K562 (cell line): ENCODE measurements at regions not wholly inside any gene's neighbourhood (a gene's known extent, or its start where the extent isn't known, plus 50 kb on each side); places are given as distances from the start of the nearest gene placed in this dataset.

Experiments
- ATAC-seq: fragments of 200-7000 bp; cut with Tn5 transposase; 3 replicates; pipeline ENCODE4 v1.9.1; 2020; ENCODE audit warnings: moderate library complexity
- BruUV-seq: library from RNA; stranded (reverse); fragments of 400-500 nt; replicated peaks from 2 replicates; lab custom pipeline; 2021; lab: Mats Ljungman, UMichigan
- CTCF ChIA-PET: fragments of 300-600 bp; formaldehyde crosslinking; extraction: SDS; loops from one replicate; lab custom pipeline; 2021; ENCODE audit warnings: low intra/inter-chr PET ratio; lab: Yijun Ruan, JAX
- POLR2A ChIA-PET: fragments of 300-600, 350-650 bp; sonication (Branson Sonifier 250); formaldehyde crosslinking; extraction: SDS; loops from one replicate; lab custom pipeline; 2021; ENCODE audit warnings: antibody characterized with exemption, inconsistent platforms; lab: Yijun Ruan, JAX
- DNase-seq, 4 experiments: peaks; one replicate each; pipeline versions ENCODE4 v3.0.0 to v3.0.0-alpha.2; 2011 to 2018; ENCODE audit warnings: low spot score in 3 of 4, mixed read lengths in 3 of 4; ENCODE audit errors: extremely low read depth in 1 of 4
- FAIRE-seq: peaks from 2 replicates; lab custom pipeline; 2011; peaks lifted over from hg19 to GRCh38; lab: Jason Lieb, UNC
- H2AFZ ChIP-seq: 2 replicates; pipeline ENCODE4 v1.6.0; 2011; ENCODE audit warnings: low read depth, low read length, control low read depth, inconsistent platforms
- H3K27ac ChIP-seq: fragments of 200-600 bp; 3 replicates; pipeline ENCODE4 v1.8.0; 2011; ENCODE audit warnings: low read depth, mild to moderate bottlenecking, control low read depth, inconsistent platforms, low read length, moderate library complexity, mixed read lengths; ENCODE audit errors: extremely low read depth
- H3K27me3 ChIP-seq, 2 experiments: fragments of 300-600 bp in 1 of 2; 2 replicates in 1 of 2; 3 replicates in 1 of 2; pipeline versions ENCODE4 v1.6.0 to v1.8.0; 2011; ENCODE audit warnings: inconsistent platforms in 2 of 2, low read length in 2 of 2, mild to moderate bottlenecking in 1 of 2, mixed read lengths in 1 of 2, moderate library complexity in 1 of 2; ENCODE audit not compliant: control insufficient read depth in 2 of 2, insufficient read depth in 2 of 2
- H3K36me3 ChIP-seq: fragments of 300-600 bp; 3 replicates; pipeline ENCODE4 v1.8.0; 2011; ENCODE audit warnings: mild to moderate bottlenecking, low read length, inconsistent platforms; ENCODE audit not compliant: control insufficient read depth, insufficient read depth
- H3K4me1 ChIP-seq, 2 experiments: fragments of 200-600 bp in 1 of 2; replicated peaks in 1 of 2; 2 replicates in 1 of 2; 3 replicates in 1 of 2; pipeline versions ENCODE4 v1.5.1 to v1.8.0; 2011; ENCODE audit warnings: inconsistent platforms in 2 of 2, low read length in 2 of 2, mild to moderate bottlenecking in 1 of 2, mixed read lengths in 1 of 2, moderate library complexity in 1 of 2; ENCODE audit not compliant: control insufficient read depth in 2 of 2, insufficient read depth in 2 of 2
- H3K4me2 ChIP-seq: 2 replicates; pipeline ENCODE4 v1.6.1; 2011; ENCODE audit warnings: low read length, control low read depth, inconsistent platforms, mixed read lengths; ENCODE audit not compliant: insufficient read depth
- H3K4me3 ChIP-seq: fragments of 200-600 bp; sonication (generic), shearing (Covaris generic); 2 replicates; pipeline ENCODE4 v1.5.1; 2016; ENCODE audit warnings: control low read depth, inconsistent platforms
- H3K79me2 ChIP-seq: fragments of 200-600 bp; 3 replicates; pipeline ENCODE4 v1.8.0; 2011; ENCODE audit warnings: low read length, inconsistent platforms; ENCODE audit not compliant: control insufficient read depth, insufficient read depth
- H3K9ac ChIP-seq, 2 experiments: 2 replicates each; pipeline versions ENCODE4 v1.6.0 to v1.6.1; 2011; ENCODE audit warnings: low read depth in 2 of 2, low read length in 2 of 2, control low read depth in 1 of 2, inconsistent platforms in 1 of 2, mild to moderate bottlenecking in 1 of 2, mixed read lengths in 1 of 2; ENCODE audit not compliant: insufficient read depth in 1 of 2
- H3K9me1 ChIP-seq: one replicate; pipeline ENCODE4 v1.6.0; 2011; ENCODE audit warnings: inconsistent platforms, mild to moderate bottlenecking, low read length, moderate library complexity; ENCODE audit not compliant: control insufficient read depth, insufficient read depth
- H3K9me3 ChIP-seq: replicated peaks from 2 replicates; pipeline ENCODE4 v1.5.1; 2011; ENCODE audit warnings: low read depth, low read length, inconsistent platforms; ENCODE audit not compliant: control insufficient read depth, insufficient read depth
- H4K20me1 ChIP-seq: replicated peaks from 2 replicates; pipeline ENCODE4 v1.6.1; 2011; ENCODE audit warnings: low read length, inconsistent platforms, mixed read lengths; ENCODE audit not compliant: control insufficient read depth, insufficient read depth
- CBX1 ChIP-seq: sonication (generic); IDR thresholded peaks from 2 replicates; pipeline ENCODE4 v1.6.1; 2016; ENCODE audit warnings: antibody characterized with exemption, low read depth, mild to moderate bottlenecking
- HDGF ChIP-seq: fragments of 450-650 bp; IDR thresholded peaks from 2 replicates; pipeline ENCODE4 v1.6.1; 2016
- HMG20A ChIP-seq: fragments of 450-650 bp; formaldehyde crosslinking; conservative IDR thresholded peaks from 2 replicates; pipeline ENCODE4 v1.4.0; 2020; ENCODE audit warnings: mild to moderate bottlenecking, mixed read lengths
- KLF13 ChIP-seq: fragments of 450-650 bp; IDR thresholded peaks from 2 replicates; pipeline ENCODE4 v1.6.1; 2016; ENCODE audit warnings: missing genetic modification characterization, low read depth, mild to moderate bottlenecking, missing compliant biosample characterization, moderate library complexity, borderline replicate concordance
- PHF8 ChIP-seq: fragments of 200-600 bp; sonication (generic); IDR thresholded peaks from 2 replicates; pipeline ENCODE4 v1.6.1; 2012; ENCODE audit warnings: mixed run types, mild to moderate bottlenecking, inconsistent platforms, low read length, moderate library complexity, borderline replicate concordance
- RNF2 ChIP-seq: sonication (generic); IDR thresholded peaks from 2 replicates; pipeline ENCODE4 v1.6.1; 2016
- ZNF121 ChIP-seq: sonication (generic); formaldehyde crosslinking; conservative IDR thresholded peaks from 2 replicates; pipeline ENCODE4 v1.8.0; 2022; ENCODE audit warnings: missing genetic modification reagents
- ZNF174 ChIP-seq: fragments of 250-450 bp; sonication (Bioruptor Pico); IDR thresholded peaks from 2 replicates; pipeline ENCODE4 v1.4.0; 2020; ENCODE audit warnings: mild to moderate bottlenecking
- WGBS: fragments of 100-300 bp; shearing (Covaris generic); methylation state at CpG from one replicate; pipeline ENCODE4 v1.1.6; 2016; ENCODE audit warnings: low coverage, mixed read lengths; ENCODE audit not compliant: insufficient coverage; ENCODE audit errors: missing lambda C conversion rate; 5-methylcytosine and 5-hydroxymethylcytosine counted together
- in situ Hi-C: fragments of 300-500 bp; cut with MboI; formaldehyde crosslinking; loops from 4 replicates; pipeline ENCODE4 v1.15.0; 2018; ENCODE audit warnings: inconsistent platforms, mixed read lengths
- intact Hi-C: fragments of 100-400 bp; cut with micrococcal nuclease; formaldehyde crosslinking; loops from 2 replicates; pipeline ENCODE4 v1.14.2; 2022
- TF ChIP-seq, protein P1 (sequence below): fragments of 250-450 bp; sonication (Bioruptor Pico); IDR thresholded peaks from 2 replicates; pipeline ENCODE4 v1.9.0; 2021; ENCODE audit warnings: mild to moderate bottlenecking
- TF ChIP-seq, protein P2 (sequence below): fragments of 450-650 bp; IDR thresholded peaks from 2 replicates; pipeline ENCODE4 v1.7.0; 2016; ENCODE audit warnings: borderline replicate concordance
- TF ChIP-seq, protein P3 (sequence below): fragments of 250-450 bp; sonication (Bioruptor Pico); IDR thresholded peaks from 2 replicates; pipeline ENCODE4 v1.8.0; 2021; ENCODE audit warnings: moderate library complexity, mild to moderate bottlenecking, inconsistent platforms

DNA sequence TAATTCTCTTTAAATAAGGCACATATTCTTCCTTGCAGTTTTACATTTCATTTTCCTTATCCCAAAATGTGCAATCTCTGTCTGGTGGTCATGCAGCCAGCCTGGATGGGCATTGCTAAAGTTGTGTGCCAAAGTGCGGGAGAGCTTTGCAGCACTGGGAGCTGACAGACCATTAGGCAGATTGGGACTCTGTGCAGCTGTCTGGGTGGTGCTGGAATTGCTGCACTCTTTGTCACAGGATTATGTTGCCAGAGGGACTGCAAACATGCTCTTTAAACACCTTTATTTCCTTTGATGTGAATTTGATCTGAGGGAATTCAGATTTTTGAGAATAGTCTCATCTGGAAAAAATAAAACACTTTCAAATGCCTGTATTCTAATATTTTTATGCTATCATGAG, 956.2 kb upstream of the DIAPH2 start:
- intact Hi-C loops (no loop called here), in situ Hi-C loops (no loop called here)
- H3K36me3 ChIP-seq = no peaks in the 10 kb centered on the region
- 0% methylated on average over 1 of the region's 1 CpG for WGBS
- DNase-seq = no peak
- ChIA-PET POLR2A (no interaction called here), CTCF (no interaction called here)
- no peak overlapping the region for H3K9ac ChIP-seq
- no peak overlapping the region for H3K27ac ChIP-seq
- no peak for ATAC-seq
- H3K9me1 ChIP-seq = no peaks in the 10 kb centered on the region
- no peak overlapping the region for H2AFZ ChIP-seq
- H3K27me3 ChIP-seq = no peaks in the 10 kb centered on the region
- BruUV-seq = no TSS peak
- no peak for FAIRE-seq
- TF ChIP-seq PHF8 = no peak
- TF ChIP-seq, protein P1, sequence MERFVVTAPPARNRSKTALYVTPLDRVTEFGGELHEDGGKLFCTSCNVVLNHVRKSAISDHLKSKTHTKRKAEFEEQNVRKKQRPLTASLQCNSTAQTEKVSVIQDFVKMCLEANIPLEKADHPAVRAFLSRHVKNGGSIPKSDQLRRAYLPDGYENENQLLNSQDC = no peak
- no peak for TF ChIP-seq RNF2
- no peak for TF ChIP-seq ZNF121 (CRISPR knock-in tag)
- TF ChIP-seq, protein P2, sequence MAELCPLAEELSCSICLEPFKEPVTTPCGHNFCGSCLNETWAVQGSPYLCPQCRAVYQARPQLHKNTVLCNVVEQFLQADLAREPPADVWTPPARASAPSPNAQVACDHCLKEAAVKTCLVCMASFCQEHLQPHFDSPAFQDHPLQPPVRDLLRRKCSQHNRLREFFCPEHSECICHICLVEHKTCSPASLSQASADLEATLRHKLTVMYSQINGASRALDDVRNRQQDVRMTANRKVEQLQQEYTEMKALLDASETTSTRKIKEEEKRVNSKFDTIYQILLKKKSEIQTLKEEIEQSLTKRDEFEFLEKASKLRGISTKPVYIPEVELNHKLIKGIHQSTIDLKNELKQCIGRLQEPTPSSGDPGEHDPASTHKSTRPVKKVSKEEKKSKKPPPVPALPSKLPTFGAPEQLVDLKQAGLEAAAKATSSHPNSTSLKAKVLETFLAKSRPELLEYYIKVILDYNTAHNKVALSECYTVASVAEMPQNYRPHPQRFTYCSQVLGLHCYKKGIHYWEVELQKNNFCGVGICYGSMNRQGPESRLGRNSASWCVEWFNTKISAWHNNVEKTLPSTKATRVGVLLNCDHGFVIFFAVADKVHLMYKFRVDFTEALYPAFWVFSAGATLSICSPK = no peak
- no peak for TF ChIP-seq CBX1
- TF ChIP-seq HDGF = no peak
- no peak for TF ChIP-seq HMG20A
- TF ChIP-seq, protein P3, sequence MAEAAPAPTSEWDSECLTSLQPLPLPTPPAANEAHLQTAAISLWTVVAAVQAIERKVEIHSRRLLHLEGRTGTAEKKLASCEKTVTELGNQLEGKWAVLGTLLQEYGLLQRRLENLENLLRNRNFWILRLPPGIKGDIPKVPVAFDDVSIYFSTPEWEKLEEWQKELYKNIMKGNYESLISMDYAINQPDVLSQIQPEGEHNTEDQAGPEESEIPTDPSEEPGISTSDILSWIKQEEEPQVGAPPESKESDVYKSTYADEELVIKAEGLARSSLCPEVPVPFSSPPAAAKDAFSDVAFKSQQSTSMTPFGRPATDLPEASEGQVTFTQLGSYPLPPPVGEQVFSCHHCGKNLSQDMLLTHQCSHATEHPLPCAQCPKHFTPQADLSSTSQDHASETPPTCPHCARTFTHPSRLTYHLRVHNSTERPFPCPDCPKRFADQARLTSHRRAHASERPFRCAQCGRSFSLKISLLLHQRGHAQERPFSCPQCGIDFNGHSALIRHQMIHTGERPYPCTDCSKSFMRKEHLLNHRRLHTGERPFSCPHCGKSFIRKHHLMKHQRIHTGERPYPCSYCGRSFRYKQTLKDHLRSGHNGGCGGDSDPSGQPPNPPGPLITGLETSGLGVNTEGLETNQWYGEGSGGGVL (CRISPR knock-in tag) = no peak
- no peak for TF ChIP-seq KLF13 (tag)
- TF ChIP-seq ZNF174 (CRISPR knock-in tag) = no peak
- no peaks in the 10 kb centered on the region for H3K4me1 ChIP-seq
- H3K79me2 ChIP-seq = no peaks in the 10 kb centered on the region
- H4K20me1 ChIP-seq = no peaks in the 10 kb centered on the region
- no peaks in the 10 kb centered on the region for H3K9me3 ChIP-seq
- no peak overlapping the region for H3K4me2 ChIP-seq
- no peak overlapping the region for H3K4me3 ChIP-seq
